SU-DHL-6 (cell line): ENCODE measurements at regions not wholly inside any gene's neighbourhood (a gene's known extent, or its start where the extent isn't known, plus 50 kb on each side); places are given as distances from the start of the nearest gene placed in this dataset.

ENCODE experiments used
- EZH2phosphoT487 ChIP-seq: fragments of 200-600 bp; sonication (generic), shearing (Covaris generic); conservative IDR thresholded peaks from 2 replicates; pipeline ENCODE4 v1.6.1; 2018; ENCODE audit warnings: mild to moderate bottlenecking, antibody characterized with exemption, low read length, moderate library complexity, mixed read lengths
- TF ChIP-seq, protein P1 (sequence below): fragments of 200-600 bp; sonication (generic); IDR thresholded peaks from one replicate; pipeline ENCODE4 v1.5.1; 2017; ENCODE audit warnings: antibody characterized with exemption, mild to moderate bottlenecking, low read length, moderate library complexity; ENCODE audit not compliant: insufficient read depth, poor library complexity, severe bottlenecking

DNA sequence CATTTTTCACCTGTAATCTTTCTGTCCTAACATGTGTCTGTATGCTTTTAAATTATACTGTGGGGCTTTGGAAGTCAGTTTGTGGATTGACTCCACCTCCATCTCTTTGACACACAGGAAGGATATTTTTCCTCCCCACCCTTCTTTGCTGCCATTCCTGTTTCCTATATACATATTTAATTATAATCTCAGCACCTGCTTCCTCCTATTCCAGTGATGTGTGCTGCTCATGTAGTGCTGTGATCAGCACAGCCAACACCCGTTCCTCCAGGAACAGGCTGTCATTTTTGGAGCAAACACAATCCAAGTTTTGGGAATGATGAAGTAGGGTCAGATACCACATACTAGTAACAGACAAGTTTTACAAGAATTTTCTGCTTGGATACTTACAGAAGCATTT is 135.0 kb upstream of the PRPS1L1 start:
- no peak for TF ChIP-seq EZH2phosphoT487
- TF ChIP-seq, protein P1, sequence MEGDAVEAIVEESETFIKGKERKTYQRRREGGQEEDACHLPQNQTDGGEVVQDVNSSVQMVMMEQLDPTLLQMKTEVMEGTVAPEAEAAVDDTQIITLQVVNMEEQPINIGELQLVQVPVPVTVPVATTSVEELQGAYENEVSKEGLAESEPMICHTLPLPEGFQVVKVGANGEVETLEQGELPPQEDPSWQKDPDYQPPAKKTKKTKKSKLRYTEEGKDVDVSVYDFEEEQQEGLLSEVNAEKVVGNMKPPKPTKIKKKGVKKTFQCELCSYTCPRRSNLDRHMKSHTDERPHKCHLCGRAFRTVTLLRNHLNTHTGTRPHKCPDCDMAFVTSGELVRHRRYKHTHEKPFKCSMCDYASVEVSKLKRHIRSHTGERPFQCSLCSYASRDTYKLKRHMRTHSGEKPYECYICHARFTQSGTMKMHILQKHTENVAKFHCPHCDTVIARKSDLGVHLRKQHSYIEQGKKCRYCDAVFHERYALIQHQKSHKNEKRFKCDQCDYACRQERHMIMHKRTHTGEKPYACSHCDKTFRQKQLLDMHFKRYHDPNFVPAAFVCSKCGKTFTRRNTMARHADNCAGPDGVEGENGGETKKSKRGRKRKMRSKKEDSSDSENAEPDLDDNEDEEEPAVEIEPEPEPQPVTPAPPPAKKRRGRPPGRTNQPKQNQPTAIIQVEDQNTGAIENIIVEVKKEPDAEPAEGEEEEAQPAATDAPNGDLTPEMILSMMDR: no peak
